ENCODE measurements at regions not wholly inside any gene's neighbourhood (a gene's known extent, or its start where the extent isn't known, plus 50 kb on each side); places are given as distances from the start of the nearest gene placed in this dataset.

GRCh38 chr10:90589825-90590224, 268.0 kb downstream of the HTR7 start:
- DNase-seq (ENCODE audit: low spot score): no peak
- 68% methylated on average over 3 of the region's 3 CpGs for WGBS
- no peak overlapping the region for H3K4me3 ChIP-seq (ENCODE audit: low read depth in 1 of 3, low read length in 3 of 3)
- H3K4me1 ChIP-seq (ENCODE audit: control insufficient read depth in 4 of 4, insufficient read depth in 4 of 4, low read length in 3 of 4): no peaks in the 10 kb centered on the region
- no peaks in the 10 kb centered on the region for H3K36me3 ChIP-seq (ENCODE audit: control insufficient read depth in 4 of 4, insufficient read depth in 3 of 4, low read depth in 1 of 4, low read length in 3 of 4)
- H3K27me3 ChIP-seq (ENCODE audit: control insufficient read depth in 4 of 4, insufficient read depth in 4 of 4, low read length in 3 of 4): peaks cover 0 to 5% (median 0%) of the 10 kb centered on the region in 4 donors
- H3K9ac ChIP-seq (ENCODE audit: low read depth in 1 of 2, low read length in 2 of 2): no peak overlapping the region
- H3K27ac ChIP-seq (ENCODE audit: low read depth in 1 of 2, low read length in 2 of 2): no peak overlapping the region
- H3K9me3 ChIP-seq (ENCODE audit: control insufficient read depth in 4 of 4, low read length in 3 of 4): no peaks in the 10 kb centered on the region
- TF ChIP-seq RAD21 (IDR thresholded peaks at IDR 0.05): no peak
- TF ChIP-seq TAF1 (conservative IDR thresholded peaks at IDR 0.05): no peak
- TF ChIP-seq HNF4A (conservative IDR thresholded peaks at IDR 0.05): no peak
- TF ChIP-seq JUND (IDR thresholded peaks at IDR 0.05): no peak
- no peak for TF ChIP-seq ZBTB33 (IDR thresholded peaks at IDR 0.05)
- no peak for TF ChIP-seq HNF4G (IDR thresholded peaks at IDR 0.05)
- TF ChIP-seq GABPA (IDR thresholded peaks at IDR 0.05 in 1 of 2, conservative IDR thresholded peaks at IDR 0.05 in 1 of 2): no peak
- TF ChIP-seq FOXA2 (IDR thresholded peaks at IDR 0.05): no peak
- TF ChIP-seq, protein P1, sequence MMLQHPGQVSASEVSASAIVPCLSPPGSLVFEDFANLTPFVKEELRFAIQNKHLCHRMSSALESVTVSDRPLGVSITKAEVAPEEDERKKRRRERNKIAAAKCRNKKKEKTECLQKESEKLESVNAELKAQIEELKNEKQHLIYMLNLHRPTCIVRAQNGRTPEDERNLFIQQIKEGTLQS (IDR thresholded peaks at IDR 0.05): no peak
- no peak for TF ChIP-seq CTCF (IDR thresholded peaks at IDR 0.05; ENCODE audit: low read depth, low read length, missing input control)
- TF ChIP-seq MAX (IDR thresholded peaks at IDR 0.05): no peak
- TF ChIP-seq NR2F2 (IDR thresholded peaks at IDR 0.05): no peak
- TF ChIP-seq EGR1 (IDR thresholded peaks at IDR 0.05; ENCODE audit: low read depth in 2 of 2): no peak
- no peak for TF ChIP-seq RXRA (IDR thresholded peaks at IDR 0.05)
- TF ChIP-seq REST (IDR thresholded peaks at IDR 0.05): no peak
- no peak for TF ChIP-seq SP1 (IDR thresholded peaks at IDR 0.05)
- TF ChIP-seq FOXA1 (IDR thresholded peaks at IDR 0.05): no peak

GRCh38 chr10:90591629-90592028, 266.2 kb downstream of the HTR7 start:
- no peak overlapping the region for H3K27ac ChIP-seq (ENCODE audit: low read depth in 1 of 2, low read length in 2 of 2)
- H3K4me1 ChIP-seq (ENCODE audit: control insufficient read depth in 4 of 4, insufficient read depth in 4 of 4, low read length in 3 of 4): no peaks in the 10 kb centered on the region
- H3K9ac ChIP-seq (ENCODE audit: low read depth in 1 of 2, low read length in 2 of 2): no peak overlapping the region
- no peaks in the 10 kb centered on the region for H3K36me3 ChIP-seq (ENCODE audit: control insufficient read depth in 4 of 4, insufficient read depth in 3 of 4, low read depth in 1 of 4, low read length in 3 of 4)
- DNase-seq (ENCODE audit: low spot score): no peak
- WGBS: 70% methylated on average over 3 of the region's 3 CpGs
- H3K9me3 ChIP-seq (ENCODE audit: control insufficient read depth in 4 of 4, low read length in 3 of 4): no peaks in the 10 kb centered on the region
- H3K4me3 ChIP-seq (ENCODE audit: low read depth in 1 of 3, low read length in 3 of 3): no peak overlapping the region
- H3K27me3 ChIP-seq (ENCODE audit: control insufficient read depth in 4 of 4, insufficient read depth in 4 of 4, low read length in 3 of 4): peaks cover 0 to 5% (median 0%) of the 10 kb centered on the region in 4 donors
- TF ChIP-seq SP1 (IDR thresholded peaks at IDR 0.05) (no peak), NR2F2 (IDR thresholded peaks at IDR 0.05) (no peak), FOXA2 (IDR thresholded peaks at IDR 0.05) (no peak), RAD21 (IDR thresholded peaks at IDR 0.05) (no peak), TAF1 (conservative IDR thresholded peaks at IDR 0.05) (no peak), HNF4A (conservative IDR thresholded peaks at IDR 0.05) (no peak), REST (IDR thresholded peaks at IDR 0.05) (no peak), CTCF (IDR thresholded peaks at IDR 0.05; ENCODE audit: low read depth, low read length, missing input control) (no peak)
- TF ChIP-seq, protein P1 (IDR thresholded peaks at IDR 0.05): no peak
